ENCODE measurements at regions not wholly inside any gene's neighbourhood (a gene's known extent, or its start where the extent isn't known, plus 50 kb on each side); places are given as distances from the start of the nearest gene placed in this dataset.

GRCh38 chr12:61111218-61111617, 1149.0 kb upstream of the USP15 start:
- TF ChIP-seq CTCF (IDR thresholded peaks at IDR 0.05) (no peak), ZFX (IDR thresholded peaks at IDR 0.05; ENCODE audit: borderline replicate concordance) (no peak)

Data from 22Rv1 (cell line).